Adipose tissue (tissue), 3 donors: ENCODE measurements at regions not wholly inside any gene's neighbourhood (a gene's known extent, or its start where the extent isn't known, plus 50 kb on each side); places are given as distances from the start of the nearest gene placed in this dataset.

Source experiments
- H3K27ac ChIP-seq: one replicate; pipeline ENCODE4 v1.5.1; 2013; ENCODE audit warnings: low read depth, low read length
- whole genome bisulfite sequencing, 3 donors: extraction: QIAGEN DNeasy Blood & Tissue Kit; methylation state at CpG; one replicate each; pipeline ENCODE4 v1.1.7; 2013; 5-methylcytosine and 5-hydroxymethylcytosine counted together
- donor health status: healthy with polysubstance abuse.
- donor health status: Bipolar disorder and iron deficiency.
- donor health status: healthy.

DNA sequence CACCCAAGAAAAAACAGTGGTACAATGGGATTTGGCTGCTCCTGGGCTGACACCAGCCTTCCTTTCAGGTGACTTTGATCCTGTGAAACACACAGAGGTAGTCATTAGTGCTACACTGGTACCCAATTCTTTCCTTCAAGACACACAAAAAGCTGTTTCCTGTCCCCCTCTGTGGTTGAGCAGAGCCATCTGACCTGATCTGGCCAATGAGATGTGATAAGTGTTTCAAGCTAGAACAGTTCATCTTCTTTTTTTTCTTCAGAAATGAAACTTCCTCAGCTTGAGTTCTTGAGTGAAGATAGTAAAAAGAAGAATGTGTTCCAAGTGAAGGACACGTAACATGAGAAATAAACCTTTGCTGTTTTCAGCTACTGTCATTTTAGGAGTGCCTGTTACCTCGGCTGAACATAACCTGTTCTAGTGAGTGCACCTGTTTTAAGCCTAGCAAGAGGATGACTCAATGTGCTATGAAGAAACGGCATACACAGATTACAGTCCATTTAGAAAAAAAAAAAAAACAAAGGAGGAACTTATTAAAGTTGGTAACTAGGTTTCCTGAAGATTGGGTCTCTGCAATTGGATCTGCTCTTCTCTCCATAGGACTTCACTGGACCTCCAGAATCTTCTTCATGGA, 287.8 kb downstream of the GAS1 start:
- no peak overlapping the region for H3K27ac ChIP-seq
- WGBS, 3 donors, result 52 to 83% (median 76%) methylated on average over 3 of the region's 3 CpGs

DNA sequence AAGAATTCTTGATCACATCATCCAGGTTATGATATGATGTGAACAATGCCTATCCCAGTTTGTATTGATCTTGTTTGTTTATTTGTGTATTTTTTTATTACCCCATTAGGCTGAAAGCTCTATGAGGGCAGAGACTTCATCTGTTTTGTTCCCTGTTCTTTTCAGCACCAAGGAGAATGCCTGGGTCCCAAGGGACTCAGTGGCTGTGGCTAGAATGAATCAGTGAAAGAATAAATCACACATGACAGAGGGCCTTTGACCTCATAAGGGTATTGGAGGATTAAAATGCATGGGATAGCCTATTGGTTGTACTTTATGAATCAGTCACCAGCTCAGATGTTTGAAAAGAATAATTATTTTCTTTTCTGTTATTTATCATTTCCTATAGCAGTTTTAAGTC, 292.2 kb downstream of the GAS1 start:
- H3K27ac ChIP-seq, result no peak overlapping the region

DNA sequence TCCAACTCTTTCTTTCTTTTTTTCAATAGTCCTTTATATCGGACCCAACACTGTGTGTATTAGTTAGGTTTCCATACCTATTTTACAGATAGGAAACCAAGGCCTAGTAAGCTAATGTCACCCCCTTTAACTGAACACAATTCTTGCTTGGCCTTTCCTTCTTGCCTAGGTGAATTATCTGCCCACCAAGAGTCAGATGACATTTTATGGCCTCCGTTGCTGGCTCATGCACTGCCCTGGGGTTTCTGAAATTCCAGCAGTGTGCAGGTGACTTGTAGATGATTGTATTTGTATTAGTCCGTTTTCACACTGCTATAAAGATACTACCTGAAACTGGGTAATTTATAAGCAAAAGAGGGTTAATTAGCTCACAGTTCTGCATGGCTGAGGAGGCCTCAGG, 293.8 kb downstream of the GAS1 start:
- no peak overlapping the region for H3K27ac ChIP-seq
- 59 to 90% (median 61%) methylated on average over 3 of the region's 3 CpGs for WGBS, 3 donors

DNA sequence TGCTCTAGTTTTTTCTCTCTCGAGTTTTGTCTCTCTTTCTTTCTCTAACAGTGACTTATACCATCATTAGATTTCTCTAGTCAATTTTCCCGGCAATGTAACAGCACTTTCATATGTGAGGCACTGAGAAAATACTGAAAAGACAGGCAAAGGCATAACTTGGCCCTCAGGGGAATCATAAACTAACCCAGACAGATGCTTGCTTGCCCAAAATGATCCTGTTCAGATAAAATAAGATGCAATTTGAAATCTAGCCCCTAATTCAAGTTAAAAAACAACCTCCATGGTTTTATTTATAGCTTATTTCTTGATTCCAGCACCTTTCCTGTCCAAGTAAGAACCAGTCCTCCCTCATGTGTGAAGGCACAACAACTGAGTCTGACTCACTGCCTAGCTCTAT, 294.6 kb downstream of the GAS1 start:
- H3K27ac ChIP-seq, result no peak overlapping the region
- 52 to 77% (median 66%) methylated on average over 2 of the region's 2 CpGs for WGBS, 3 donors

DNA sequence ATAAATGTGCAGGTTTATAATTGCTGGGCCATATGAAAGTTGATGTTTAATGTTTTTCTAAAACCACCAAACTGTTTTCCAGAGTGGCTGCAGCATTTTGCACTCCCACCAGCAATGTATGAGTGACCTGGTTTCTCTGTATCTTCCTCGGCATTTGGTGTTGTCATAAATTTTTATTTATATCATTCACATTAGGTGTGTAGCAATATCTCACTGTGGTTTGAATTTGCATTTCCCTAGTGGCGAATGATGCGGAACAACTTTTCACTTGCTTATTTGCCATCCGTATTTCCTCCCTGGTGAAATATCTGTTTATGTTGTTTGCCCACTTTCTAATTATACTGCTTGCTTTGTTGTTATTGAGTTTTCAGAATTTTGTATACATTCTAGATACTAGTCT, 295.7 kb upstream of the TUT7 start:
- 91 to 92% (median 92%) methylated on average over 4 of the region's 4 CpGs for WGBS, 3 donors

DNA sequence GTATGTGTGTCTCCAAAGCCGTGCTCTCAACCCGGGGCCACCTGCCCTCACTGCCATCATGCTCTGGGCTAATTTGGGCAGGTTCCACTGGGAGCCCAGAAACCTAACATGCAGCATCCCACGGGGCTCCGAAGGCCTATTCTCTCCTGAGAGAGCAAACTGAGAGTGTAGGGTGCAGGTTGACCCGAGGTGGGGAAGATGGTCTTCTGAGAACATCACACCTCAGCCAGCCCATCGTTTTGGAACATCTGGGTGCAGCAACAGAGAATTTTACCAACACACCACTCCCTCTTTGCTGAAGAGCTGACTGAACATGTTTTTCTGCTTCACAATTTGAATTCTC, 294.6 kb upstream of the TUT7 start:
- no peak overlapping the region for H3K27ac ChIP-seq
- 92 to 93% (median 92%) methylated on average over 6 of the region's 6 CpGs for WGBS, 3 donors

More for the DNA sequence above, 295.7 kb upstream of the TUT7 start:
- no peak overlapping the region for H3K27ac ChIP-seq

DNA sequence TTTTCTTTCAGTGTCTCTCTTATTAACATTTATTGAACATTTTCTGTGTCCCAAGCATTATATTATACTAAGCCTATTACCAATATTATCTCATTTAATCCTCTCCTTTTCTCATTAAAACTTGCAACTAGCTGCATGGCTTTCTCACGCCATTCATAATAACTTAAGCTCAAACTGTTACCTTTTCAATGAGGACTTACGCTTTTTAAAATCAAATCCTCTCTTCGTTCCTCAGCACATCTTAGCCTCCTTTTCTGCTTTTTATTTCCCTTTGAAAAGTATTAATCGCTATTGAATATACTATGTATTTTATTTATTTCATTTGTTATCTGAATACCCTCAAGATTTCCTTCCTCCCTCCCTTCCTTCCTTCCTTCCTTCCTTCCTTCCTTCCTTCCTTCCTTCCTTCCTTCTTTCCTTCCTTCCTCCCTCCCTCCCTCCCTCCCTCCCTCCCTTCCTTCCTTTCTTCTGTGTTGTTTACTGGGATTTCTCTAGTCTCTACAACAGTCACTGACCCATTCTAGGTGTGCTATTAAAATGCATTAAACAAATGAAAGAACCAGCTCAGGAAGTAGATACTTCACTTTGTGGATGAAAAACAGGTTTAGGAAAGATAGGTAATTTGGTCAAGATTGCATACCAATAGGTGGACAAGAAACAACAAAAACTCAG, 294.1 kb upstream of the TUT7 start:
- H3K27ac ChIP-seq, result no peak overlapping the region
- 96 to 98% (median 96%) methylated on average over 4 of the region's 4 CpGs for WGBS, 3 donors

DNA sequence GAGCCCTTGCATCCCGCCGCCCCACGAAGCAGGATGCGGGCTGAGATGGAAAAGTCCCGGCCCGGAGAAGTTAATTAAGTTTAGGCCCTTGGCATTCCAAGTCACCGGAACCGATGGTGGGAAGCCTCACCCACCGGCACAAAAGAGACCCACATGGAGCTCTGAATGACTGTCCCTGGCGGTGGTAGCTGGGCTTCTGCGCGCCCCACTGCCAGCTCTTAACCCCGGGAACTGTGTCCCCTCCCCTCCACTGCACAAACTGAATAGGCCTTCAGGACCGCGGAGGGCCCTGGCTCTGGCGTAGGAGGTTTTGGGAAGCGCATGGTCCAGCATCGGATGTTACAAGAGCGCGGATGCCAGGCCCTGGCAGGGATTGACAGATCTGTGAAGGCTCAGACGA, 291.1 kb upstream of the TUT7 start:
- 90 to 94% (median 91%) methylated on average over 21 of the region's 21 CpGs for WGBS, 3 donors
- H3K27ac ChIP-seq, result no peak overlapping the region

DNA sequence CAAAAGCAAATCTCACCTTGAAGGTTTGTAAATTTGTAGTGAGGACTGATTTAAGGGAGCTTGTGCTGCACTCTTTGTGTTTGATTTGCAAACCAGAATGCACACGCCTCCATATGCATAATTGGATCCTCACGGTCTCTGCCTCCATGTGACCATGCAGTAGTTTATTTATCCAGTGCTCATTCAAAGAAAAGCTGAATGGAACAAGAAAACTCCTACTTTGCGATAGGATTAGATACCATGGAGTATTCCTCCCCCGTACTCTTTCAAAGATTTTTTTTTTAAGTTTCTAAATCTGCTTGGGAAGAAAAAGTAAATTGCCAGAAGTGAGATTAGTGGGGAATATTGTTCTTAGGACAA, 290.4 kb upstream of the TUT7 start:
- no peak overlapping the region for H3K27ac ChIP-seq
- 81 to 90% (median 81%) methylated on average over 4 of the region's 4 CpGs for WGBS, 3 donors

DNA sequence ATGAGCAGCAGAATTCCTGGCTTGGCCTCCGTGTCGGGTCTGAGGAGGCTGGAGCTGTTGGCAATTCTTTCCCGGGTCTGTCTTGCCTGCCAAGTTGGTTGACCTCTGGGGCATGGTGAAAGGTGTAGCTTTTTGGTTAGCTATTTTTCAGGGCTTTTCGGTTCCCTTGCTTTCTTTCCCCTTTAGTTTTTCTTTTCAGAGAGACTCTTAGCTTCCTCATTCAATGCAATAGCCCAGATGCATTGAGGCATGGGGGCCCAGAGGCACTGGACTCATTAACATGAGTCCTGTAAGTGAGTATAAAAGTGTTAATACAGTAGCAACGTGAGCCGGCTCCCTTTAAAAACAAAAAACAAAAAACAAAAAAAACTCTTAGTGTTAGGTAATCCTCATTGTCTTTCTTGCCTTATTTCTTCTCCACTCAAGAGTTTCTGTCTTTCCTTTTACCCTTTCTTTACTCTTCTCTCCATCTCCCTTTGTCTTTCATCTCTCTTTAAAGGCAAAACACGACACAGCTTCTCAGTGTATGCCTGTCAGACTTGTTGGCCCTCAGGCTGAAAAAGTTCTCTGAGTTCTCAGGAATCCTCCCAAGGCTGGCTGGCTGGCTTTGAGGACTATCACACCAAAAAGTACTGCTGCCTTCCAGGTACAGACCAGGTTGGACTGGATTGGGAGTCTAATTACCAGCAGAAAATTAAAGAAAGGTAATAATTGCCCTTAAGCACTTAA, 289.9 kb upstream of the TUT7 start:
- 82 to 90% (median 85%) methylated on average over 7 of the region's 7 CpGs for WGBS, 3 donors
- no peak overlapping the region for H3K27ac ChIP-seq

DNA sequence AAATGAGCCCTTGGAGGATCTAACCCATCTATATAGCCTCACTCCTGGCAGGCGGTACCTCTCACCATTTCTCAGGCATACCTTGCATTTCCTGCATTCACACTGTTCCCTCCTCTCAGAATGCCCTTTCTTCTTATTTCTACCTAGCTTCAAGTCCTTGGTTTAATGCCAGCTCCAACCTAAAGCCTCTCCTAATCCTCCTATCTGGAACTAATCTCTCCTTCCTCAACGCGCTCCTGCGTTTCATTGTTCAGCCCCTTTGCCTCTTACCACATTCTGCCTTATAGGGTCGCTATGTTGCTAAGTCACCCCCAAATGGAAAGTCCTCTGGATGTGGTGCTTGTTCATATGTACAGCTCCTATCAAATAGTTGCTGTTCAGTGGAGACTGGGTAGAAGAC, 288.5 kb upstream of the TUT7 start:
- H3K27ac ChIP-seq, result no peak overlapping the region
- WGBS, 3 donors, result 92 to 96% (median 94%) methylated on average over 5 of the region's 5 CpGs

DNA sequence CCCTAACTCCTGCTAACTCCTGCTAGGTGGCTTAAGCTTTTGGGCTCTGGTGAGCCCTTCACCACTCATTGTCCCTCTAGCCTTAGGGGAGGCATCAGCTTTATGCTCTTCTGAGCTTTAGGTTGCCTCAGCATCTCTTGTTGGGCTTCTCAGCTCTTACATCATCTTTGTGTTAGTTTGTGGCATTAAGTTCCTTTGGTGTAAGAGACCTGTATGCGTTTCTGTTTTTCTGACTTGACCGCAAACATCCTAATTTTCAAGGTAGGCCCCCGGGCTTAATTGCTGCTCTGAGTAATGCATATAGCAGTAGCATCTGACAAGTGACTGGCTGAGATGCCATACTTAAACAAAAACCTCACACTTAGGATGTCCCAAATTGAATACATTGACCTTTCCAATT, 287.8 kb upstream of the TUT7 start:
- no peak overlapping the region for H3K27ac ChIP-seq
- WGBS, 3 donors, result 92 to 94% (median 92%) methylated on average over 3 of the region's 3 CpGs

DNA sequence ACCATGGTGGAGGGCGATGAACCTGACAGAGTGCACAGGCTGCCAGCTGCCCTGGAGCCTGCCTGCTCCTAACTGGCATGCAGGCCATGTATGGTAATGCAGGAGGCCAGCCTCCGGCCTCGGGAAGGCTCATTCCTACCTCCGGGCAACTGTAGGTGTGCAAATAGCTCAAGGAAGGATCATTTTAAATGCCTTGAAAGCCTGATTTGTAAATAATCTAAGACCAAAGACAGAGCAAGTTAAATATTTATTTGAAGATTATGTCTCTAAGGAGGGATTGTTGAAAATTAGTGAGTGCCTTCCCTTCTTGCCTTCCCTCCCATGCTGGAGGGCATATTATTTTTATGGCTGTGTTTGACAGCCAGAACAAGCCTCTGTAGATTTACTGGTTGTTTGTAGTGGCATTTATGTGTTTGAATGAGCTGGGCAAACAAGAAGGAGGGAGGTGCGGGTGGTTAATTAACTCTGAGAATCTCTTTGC, 285.7 kb upstream of the TUT7 start:
- H3K27ac ChIP-seq, result no peak overlapping the region
- 42 to 92% (median 83%) methylated on average over 5 of the region's 5 CpGs for WGBS, 3 donors

DNA sequence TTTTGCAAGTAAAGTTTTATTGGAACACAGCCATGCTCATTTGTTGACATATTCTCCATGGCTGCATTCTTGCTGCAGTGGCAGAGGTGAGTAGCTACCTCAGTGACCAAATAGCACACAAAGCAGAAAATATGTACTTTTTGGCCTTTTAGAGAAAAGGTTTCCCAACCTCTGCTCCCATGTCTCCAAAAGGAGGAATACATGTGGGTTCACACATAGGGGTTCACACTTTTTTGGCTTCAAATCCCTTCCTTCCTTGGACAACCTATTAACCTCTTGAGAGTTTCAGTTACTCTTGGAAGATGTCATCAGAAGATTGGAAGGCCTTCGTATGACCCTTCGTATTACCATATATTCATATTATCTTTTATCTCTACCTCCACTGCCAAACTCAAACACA, 285.1 kb upstream of the TUT7 start:
- H3K27ac ChIP-seq, result no peak overlapping the region
- WGBS, 3 donors, result 74 to 96% (median 93%) methylated on average over 2 of the region's 2 CpGs

DNA sequence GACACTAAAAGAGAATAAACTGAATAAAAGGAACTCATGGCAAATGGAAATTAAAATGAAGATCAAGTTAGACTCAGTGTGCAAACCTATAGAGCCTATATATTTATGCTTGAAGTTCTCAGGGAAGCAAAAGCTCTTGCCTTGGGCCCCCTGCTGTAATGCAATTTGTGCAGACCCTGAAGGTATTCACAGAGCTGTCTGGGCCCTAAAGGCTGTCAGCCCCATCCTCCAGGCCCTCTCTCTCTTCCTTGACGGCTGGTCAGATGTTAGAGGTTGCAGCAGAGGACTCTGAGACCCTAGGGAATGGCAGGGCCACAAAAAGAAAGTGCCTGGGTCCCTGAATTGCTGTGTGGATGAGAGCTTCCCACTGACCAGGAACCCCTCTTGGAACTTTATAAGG, 283.9 kb upstream of the TUT7 start:
- WGBS, 3 donors, result 89 to 100% (median 96%) methylated on average over 1 of the region's 1 CpG
- no peak overlapping the region for H3K27ac ChIP-seq

DNA sequence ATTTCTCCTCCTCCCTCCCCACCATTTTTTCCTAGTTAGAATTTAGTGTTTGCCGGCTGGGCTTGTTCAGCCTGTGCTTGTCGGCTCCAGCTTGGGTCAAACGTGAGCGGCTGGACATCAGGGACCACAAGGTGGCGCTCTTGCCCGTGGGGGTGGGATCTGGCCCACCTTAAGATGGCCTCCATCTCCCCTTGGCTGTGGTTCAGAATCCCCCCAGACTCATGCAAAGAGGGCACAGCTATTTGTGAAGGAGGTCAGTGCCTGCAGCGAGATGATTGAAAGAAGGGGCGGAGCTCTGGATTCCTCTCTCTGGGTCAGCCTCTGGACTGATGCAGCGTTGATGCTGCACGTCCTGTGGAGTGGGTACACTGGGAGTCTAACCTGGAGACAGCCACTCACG, 283.3 kb upstream of the TUT7 start:
- 43 to 47% (median 45%) methylated on average over 11 of the region's 11 CpGs for WGBS, 3 donors

DNA sequence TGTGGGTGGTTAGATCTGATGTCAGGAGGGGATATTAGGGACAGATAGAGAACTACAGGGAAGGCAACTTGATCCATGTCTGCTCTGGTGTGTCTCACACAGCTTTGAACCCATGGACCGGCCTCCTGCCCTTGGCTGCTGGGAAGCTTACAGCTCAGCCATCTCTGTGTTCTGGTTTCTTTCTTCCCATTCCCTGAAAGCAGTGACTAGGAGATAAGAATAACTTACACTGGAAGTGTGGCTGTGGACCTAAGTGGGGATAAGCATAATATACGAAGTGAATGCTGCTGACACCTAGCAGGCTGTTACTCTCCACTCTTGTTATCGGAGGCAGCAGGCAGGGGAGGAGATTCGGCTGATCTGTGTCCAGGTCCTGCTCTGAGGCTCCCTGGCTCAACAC, 282.3 kb upstream of the TUT7 start:
- WGBS, 3 donors, result 73 to 94% (median 74%) methylated on average over 4 of the region's 4 CpGs

More for the DNA sequence above, 283.3 kb upstream of the TUT7 start:
- H3K27ac ChIP-seq, result no peak overlapping the region

DNA sequence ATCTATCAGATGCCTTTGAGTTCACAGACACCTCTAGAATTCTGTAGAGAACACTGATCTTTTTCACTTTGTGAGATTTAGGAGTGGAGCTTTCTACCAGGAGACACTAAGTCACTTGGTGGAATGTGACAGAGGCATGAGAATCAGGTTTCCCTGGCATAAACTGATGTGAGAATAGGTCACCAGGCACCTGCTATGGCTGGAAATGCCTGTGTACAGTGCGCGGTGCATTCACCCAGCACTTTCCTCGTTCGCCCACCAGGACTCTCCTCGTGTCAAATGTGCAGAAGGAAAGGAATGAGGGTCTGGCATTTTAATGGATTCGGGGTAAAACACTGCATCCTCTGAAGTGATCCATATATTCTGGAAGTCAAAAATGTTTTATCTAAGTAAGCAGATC, 281.8 kb upstream of the TUT7 start:
- no peak overlapping the region for H3K27ac ChIP-seq
- WGBS, 3 donors, result 90 to 96% (median 94%) methylated on average over 6 of the region's 6 CpGs

More for the DNA sequence above, 282.3 kb upstream of the TUT7 start:
- no peak overlapping the region for H3K27ac ChIP-seq

DNA sequence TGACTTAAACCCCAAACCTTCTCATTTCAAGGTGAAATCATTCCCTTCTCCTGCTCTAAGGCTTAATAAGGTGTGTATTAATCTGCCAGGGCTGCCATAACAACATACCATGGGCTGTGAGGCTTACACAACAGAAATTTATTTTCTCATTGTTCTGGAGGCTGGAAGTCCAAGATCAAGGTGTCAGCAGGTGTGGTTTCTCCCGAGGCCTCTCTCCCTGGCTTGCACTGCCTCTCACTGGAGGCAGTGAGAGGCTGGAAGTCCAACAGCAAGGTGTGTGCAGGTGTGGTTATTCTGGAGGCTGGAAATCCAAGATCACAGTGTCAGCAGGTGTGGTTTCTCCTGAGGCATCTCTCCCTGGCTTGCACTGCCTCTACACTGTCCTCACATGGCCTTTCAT, 280.3 kb upstream of the TUT7 start:
- no peak overlapping the region for H3K27ac ChIP-seq
- WGBS, 3 donors, result 85 to 94% (median 89%) methylated on average over 1 of the region's 1 CpG

DNA sequence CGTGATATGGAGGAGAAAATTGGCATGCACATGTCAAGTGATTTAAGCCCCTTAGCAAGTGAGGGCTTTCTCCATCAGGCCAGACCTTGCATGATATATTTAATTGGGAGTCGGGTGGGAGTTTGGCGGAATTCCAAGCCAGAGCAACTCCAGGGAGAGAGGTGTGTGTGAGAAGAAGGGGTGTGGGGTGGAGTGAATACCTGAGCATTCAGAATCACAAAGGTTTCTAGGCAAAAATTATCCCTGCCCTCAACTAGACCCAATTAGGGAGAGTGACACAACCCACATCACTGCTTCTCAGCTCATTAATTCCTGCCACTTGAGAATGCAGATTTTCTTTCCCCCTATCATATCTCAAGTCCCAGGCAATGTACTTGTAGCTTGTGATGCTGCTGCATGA, 279.7 kb upstream of the TUT7 start:
- 74 to 82% (median 78%) methylated on average over 3 of the region's 3 CpGs for WGBS, 3 donors
- no peak overlapping the region for H3K27ac ChIP-seq
